H1 (cell line): ENCODE measurements at regions not wholly inside any gene's neighbourhood (a gene's known extent, or its start where the extent isn't known, plus 50 kb on each side); places are given as distances from the start of the nearest gene placed in this dataset.

Experiments used
- KDM5A ChIP-seq: fragments of 200-600 bp; IDR thresholded peaks from 2 replicates; pipeline ENCODE4 v1.7.1; 2012; ENCODE audit warnings: mild to moderate bottlenecking, low read length, inconsistent platforms, mixed read lengths
- SP1 ChIP-seq: IDR thresholded peaks from 2 replicates; pipeline ENCODE4 v1.6.1; 2011; ENCODE audit warnings: low read depth, low read length
- TF ChIP-seq, protein P1 (sequence below): fragments of 300-600 bp; sonication (generic); IDR thresholded peaks from 2 replicates; pipeline ENCODE4 v1.7.1; 2012; ENCODE audit warnings: low read length, moderate library complexity, mild to moderate bottlenecking, inconsistent platforms; ENCODE audit not compliant: insufficient replicate concordance

DNA sequence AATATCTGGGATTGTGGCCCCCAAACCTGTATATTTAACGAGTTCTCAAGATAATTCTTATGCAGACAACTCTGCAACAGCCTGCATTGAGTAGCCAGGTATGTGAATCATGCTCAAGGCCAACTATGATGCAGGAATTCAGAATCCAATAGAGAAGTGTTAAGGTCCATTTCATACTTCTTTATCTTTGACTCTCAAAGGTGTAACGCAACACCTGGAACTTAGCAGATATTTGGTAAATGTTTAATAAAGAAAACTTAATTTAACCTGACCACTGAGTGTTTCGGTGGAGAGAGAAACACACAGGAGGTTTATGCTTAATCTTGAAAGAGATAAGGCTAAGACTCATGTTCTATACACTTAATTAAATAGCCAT, 156.5 kb upstream of the PLEKHG7 start (continued):
- TF ChIP-seq, protein P1, sequence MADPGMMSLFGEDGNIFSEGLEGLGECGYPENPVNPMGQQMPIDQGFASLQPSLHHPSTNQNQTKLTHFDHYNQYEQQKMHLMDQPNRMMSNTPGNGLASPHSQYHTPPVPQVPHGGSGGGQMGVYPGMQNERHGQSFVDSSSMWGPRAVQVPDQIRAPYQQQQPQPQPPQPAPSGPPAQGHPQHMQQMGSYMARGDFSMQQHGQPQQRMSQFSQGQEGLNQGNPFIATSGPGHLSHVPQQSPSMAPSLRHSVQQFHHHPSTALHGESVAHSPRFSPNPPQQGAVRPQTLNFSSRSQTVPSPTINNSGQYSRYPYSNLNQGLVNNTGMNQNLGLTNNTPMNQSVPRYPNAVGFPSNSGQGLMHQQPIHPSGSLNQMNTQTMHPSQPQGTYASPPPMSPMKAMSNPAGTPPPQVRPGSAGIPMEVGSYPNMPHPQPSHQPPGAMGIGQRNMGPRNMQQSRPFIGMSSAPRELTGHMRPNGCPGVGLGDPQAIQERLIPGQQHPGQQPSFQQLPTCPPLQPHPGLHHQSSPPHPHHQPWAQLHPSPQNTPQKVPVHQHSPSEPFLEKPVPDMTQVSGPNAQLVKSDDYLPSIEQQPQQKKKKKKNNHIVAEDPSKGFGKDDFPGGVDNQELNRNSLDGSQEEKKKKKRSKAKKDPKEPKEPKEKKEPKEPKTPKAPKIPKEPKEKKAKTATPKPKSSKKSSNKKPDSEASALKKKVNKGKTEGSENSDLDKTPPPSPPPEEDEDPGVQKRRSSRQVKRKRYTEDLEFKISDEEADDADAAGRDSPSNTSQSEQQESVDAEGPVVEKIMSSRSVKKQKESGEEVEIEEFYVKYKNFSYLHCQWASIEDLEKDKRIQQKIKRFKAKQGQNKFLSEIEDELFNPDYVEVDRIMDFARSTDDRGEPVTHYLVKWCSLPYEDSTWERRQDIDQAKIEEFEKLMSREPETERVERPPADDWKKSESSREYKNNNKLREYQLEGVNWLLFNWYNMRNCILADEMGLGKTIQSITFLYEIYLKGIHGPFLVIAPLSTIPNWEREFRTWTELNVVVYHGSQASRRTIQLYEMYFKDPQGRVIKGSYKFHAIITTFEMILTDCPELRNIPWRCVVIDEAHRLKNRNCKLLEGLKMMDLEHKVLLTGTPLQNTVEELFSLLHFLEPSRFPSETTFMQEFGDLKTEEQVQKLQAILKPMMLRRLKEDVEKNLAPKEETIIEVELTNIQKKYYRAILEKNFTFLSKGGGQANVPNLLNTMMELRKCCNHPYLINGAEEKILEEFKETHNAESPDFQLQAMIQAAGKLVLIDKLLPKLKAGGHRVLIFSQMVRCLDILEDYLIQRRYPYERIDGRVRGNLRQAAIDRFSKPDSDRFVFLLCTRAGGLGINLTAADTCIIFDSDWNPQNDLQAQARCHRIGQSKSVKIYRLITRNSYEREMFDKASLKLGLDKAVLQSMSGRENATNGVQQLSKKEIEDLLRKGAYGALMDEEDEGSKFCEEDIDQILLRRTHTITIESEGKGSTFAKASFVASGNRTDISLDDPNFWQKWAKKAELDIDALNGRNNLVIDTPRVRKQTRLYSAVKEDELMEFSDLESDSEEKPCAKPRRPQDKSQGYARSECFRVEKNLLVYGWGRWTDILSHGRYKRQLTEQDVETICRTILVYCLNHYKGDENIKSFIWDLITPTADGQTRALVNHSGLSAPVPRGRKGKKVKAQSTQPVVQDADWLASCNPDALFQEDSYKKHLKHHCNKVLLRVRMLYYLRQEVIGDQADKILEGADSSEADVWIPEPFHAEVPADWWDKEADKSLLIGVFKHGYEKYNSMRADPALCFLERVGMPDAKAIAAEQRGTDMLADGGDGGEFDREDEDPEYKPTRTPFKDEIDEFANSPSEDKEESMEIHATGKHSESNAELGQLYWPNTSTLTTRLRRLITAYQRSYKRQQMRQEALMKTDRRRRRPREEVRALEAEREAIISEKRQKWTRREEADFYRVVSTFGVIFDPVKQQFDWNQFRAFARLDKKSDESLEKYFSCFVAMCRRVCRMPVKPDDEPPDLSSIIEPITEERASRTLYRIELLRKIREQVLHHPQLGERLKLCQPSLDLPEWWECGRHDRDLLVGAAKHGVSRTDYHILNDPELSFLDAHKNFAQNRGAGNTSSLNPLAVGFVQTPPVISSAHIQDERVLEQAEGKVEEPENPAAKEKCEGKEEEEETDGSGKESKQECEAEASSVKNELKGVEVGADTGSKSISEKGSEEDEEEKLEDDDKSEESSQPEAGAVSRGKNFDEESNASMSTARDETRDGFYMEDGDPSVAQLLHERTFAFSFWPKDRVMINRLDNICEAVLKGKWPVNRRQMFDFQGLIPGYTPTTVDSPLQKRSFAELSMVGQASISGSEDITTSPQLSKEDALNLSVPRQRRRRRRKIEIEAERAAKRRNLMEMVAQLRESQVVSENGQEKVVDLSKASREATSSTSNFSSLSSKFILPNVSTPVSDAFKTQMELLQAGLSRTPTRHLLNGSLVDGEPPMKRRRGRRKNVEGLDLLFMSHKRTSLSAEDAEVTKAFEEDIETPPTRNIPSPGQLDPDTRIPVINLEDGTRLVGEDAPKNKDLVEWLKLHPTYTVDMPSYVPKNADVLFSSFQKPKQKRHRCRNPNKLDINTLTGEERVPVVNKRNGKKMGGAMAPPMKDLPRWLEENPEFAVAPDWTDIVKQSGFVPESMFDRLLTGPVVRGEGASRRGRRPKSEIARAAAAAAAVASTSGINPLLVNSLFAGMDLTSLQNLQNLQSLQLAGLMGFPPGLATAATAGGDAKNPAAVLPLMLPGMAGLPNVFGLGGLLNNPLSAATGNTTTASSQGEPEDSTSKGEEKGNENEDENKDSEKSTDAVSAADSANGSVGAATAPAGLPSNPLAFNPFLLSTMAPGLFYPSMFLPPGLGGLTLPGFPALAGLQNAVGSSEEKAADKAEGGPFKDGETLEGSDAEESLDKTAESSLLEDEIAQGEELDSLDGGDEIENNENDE: no peak
- TF ChIP-seq KDM5A: no peak
- no peak for TF ChIP-seq SP1
- TF ChIP-seq, all 59 proteins: peak for 0
